GM12873 (cell line): ENCODE measurements at regions not wholly inside any gene's neighbourhood (a gene's known extent, or its start where the extent isn't known, plus 50 kb on each side); places are given as distances from the start of the nearest gene placed in this dataset.

Experiments used
- TF ChIP-seq, protein P1 (sequence below): IDR thresholded peaks from 2 replicates; pipeline ENCODE4 v1.5.1; 2012; ENCODE audit warnings: low read depth, mild to moderate bottlenecking, moderate library complexity, low read length, control low read depth; ENCODE audit not compliant: insufficient read depth; ENCODE audit errors: missing control alignments

DNA sequence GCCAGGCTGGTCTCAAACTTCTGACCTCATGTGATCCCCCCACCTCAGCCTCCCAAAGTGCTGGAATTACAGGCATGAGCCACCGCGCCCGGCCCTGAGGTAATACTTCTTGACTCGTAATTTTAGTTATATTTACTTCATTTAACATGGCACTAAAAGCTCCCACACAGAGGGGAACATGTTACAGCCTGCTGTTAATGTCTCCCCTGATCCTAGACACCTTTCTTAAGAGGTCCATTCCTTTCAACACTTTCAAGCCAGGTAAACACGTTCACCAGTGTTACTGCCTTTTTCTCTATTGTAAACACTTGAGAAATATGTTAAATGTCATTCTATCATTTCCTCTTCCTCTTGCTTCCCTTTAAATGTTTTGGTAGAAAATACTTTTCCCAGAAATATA, 161.4 kb downstream of the METTL4 start:
- TF ChIP-seq, protein P1, sequence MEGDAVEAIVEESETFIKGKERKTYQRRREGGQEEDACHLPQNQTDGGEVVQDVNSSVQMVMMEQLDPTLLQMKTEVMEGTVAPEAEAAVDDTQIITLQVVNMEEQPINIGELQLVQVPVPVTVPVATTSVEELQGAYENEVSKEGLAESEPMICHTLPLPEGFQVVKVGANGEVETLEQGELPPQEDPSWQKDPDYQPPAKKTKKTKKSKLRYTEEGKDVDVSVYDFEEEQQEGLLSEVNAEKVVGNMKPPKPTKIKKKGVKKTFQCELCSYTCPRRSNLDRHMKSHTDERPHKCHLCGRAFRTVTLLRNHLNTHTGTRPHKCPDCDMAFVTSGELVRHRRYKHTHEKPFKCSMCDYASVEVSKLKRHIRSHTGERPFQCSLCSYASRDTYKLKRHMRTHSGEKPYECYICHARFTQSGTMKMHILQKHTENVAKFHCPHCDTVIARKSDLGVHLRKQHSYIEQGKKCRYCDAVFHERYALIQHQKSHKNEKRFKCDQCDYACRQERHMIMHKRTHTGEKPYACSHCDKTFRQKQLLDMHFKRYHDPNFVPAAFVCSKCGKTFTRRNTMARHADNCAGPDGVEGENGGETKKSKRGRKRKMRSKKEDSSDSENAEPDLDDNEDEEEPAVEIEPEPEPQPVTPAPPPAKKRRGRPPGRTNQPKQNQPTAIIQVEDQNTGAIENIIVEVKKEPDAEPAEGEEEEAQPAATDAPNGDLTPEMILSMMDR, result no peak

DNA sequence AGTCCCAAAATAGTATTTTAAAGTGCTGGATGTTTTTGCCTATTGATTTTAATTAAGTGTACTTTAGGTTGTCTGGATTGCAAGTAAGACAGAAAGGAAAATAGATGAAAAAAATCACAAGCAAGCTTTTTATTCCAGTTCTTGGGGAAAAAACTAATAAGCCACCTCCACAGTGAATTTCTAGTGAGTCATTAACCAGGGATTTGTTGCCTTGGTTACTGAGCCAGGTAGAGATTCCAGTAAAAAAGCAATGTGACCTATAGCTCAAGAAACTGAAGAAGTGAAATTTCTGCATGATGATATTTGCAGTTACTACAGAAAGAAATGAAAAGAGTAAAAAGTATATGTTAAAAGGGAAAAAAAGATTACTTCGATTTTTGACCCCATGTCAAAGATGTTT, 160.6 kb downstream of the METTL4 start:
- TF ChIP-seq, protein P1, result no peak

DNA sequence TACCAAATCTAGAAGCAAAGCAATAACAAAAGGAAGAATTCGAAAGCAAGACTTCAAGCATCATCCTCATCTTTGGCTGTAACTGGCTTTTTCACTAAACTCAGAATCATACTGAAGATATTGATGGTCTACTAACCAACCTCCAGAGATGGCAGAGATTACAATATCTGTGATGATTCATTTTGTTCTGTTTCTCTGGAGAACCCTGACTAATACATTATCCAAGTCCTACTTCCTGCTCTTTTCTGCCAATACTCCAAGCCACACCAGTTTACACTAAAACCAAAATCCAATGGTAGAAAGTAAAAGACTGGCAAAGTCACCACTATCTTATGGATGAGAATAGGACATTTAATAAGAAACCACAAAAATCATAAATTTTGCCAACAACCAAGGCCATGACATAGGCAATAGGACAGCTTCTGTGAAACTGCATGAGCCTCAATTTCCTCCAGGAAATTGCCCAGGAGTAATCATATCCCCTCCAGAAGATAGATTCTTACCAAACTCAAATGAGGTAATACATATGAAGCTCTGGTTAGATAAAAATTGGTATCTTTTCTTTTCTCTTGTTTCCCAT, 159.8 kb downstream of the METTL4 start:
- TF ChIP-seq, protein P1, result no peak

DNA sequence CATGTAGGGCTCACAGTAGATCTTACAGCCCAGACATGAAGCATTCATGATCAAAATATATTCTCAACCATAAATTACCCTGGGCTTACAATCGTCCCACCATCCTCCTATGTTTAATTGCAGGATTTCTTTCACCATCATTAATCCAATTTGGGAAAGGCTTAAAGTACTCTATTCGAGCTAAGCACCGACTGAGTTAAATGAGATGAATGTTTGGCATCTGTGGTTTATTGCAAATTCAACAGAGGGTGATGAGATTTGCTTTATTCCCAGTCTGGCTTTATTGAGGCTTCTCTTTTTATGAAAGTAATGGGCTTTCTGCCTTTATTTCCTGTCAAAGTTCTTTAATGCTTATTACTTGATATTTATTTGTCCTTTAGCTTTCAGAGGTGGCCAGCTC, 159.0 kb downstream of the METTL4 start:
- TF ChIP-seq, protein P1, result no peak

DNA sequence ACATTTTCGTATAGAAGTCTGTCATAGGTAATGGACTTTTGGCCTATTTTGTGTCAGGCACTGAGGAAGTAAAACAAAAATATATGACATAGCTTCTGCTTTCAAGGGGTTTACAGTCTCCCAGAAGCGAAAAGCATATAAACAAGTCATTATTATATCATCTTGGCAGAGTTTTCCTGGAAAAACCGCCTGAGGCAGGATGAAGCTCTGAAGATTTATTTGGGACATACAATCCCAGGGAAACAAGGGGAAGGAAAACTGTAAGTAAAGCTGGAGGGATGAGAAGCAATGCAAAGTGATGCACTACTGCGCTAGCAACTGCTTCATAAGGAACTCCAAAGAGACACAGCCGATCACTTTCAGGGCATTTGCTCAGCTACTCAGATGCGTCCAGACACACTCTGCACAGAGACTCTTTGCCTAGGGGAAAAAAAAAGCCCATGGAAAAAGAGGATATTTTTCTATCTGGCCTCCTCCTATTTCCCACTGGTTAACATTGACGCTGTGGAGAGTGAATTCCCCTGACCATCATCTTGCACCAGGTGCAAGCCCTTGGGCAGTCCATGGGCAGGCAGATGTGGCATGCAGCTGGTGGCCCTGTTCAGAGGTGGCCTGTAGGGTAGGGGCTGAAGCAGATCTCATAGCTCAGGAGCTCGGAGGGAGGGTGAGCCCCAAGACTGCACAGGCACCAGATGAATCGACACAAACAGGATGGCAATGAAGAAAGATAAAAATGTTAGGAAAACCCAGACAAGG, 158.1 kb downstream of the METTL4 start:
- TF ChIP-seq, protein P1, result no peak

DNA sequence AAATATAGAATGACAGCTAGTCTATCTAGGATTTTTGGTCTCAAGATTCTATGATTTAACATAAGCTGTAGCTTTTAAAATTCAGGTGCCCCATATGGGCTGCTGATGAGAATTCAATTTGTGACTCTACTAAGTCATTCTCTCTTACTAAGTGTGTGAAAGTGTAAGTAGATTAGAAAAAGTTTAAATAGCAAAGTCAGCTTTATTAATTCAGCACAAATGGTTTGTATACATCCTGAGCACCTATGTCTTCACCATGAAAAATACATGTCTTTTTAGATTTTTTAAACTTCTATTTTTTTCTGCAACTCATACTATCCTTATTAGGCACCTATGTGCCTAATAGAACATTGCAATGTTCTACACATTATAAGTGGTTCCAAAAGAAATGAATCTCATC, 157.1 kb downstream of the METTL4 start:
- TF ChIP-seq, protein P1, result no peak

DNA sequence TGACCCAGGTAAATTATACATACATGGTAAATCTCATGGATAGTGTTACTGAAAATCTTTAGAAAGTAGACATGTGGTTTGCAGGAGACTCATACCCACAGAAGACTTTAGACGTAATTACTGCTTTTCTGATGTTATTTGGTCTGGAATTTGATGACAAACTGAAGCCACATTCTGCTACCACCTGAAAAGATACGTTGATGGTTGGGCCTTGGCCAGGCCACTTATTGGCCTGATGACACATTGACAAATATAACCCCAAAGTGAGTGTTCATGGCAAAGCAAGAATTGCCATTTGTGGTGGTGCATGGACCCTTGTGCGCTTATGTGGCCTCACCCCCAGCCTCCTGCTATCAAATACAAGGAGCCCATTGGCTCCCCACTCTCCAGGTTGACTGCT, 155.6 kb downstream of the METTL4 start:
- TF ChIP-seq, protein P1, result no peak
